GM20000 (cell line): ENCODE measurements at regions not wholly inside any gene's neighbourhood (a gene's known extent, or its start where the extent isn't known, plus 50 kb on each side); places are given as distances from the start of the nearest gene placed in this dataset.

ENCODE experiments used
- DNase-seq: peaks from one replicate; pipeline ENCODE4 v3.0.0; 2012; ENCODE audit warnings: low spot score
- CTCF ChIP-seq: IDR thresholded peaks from 2 replicates; pipeline ENCODE4 v1.5.1; 2012; ENCODE audit warnings: mild to moderate bottlenecking, control low read depth; ENCODE audit errors: extremely low read depth, missing control alignments

- DNase-seq: no peak
- no peak for TF ChIP-seq CTCF
Observed at GRCh38 chr3:154559623-154560022, 129.6 kb upstream of the GPR149 start.

GRCh38 chr3:154552338-154552737 is 122.3 kb upstream of the GPR149 start:
- DNase-seq: no peak
- TF ChIP-seq CTCF: no peak

- DNase-seq: no peak
- TF ChIP-seq CTCF: no peak
Observed at GRCh38 chr3:154549391-154549790, 119.4 kb upstream of the GPR149 start.

- DNase-seq: no peak
- no peak for TF ChIP-seq CTCF
Observed at GRCh38 chr3:154548341-154548740, 118.4 kb upstream of the GPR149 start.

GRCh38 chr3:154542837-154543236 is 112.8 kb upstream of the GPR149 start:
- no peak for TF ChIP-seq CTCF
- no peak for DNase-seq

GRCh38 chr3:154540950-154541604 is 111.1 kb upstream of the GPR149 start:
- DNase-seq: no peak

More at GRCh38 chr3:154540950-154541604, 111.1 kb upstream of the GPR149 start:
- no peak for TF ChIP-seq CTCF
